T-cell (primary cell): ENCODE measurements at regions not wholly inside any gene's neighbourhood (a gene's known extent, or its start where the extent isn't known, plus 50 kb on each side); places are given as distances from the start of the nearest gene placed in this dataset.
"Not testable (repeated sequence)": the region's sequence is repeated elsewhere in the genome, so short reads cannot be mapped to it uniquely, and the experiment has no call there.

ENCODE experiments used
- ATAC-seq, 4 experiments: fragments of 200-7000 bp in 3 of 4; fragments of 150-1000 bp in 1 of 4; cut with Tn5 transposase; replicated peaks in 1 of 4; 1 replicate in 3 of 4; 2 replicates in 1 of 4; pipeline ENCODE4 v1.10.0; 2021; ENCODE audit warnings: moderate library complexity in 3 of 4, mild to moderate bottlenecking in 2 of 4, moderate number of reproducible peaks in 1 of 4
- CTCF ChIA-PET, 2 donors: fragments of 300-600 bp; sonication (Branson Sonifier 250); formaldehyde crosslinking; loops; one replicate each; lab custom pipeline; 2022; ENCODE audit warnings: antibody characterized with exemption in 2 of 2; lab: Charles Lee
- POLR2A ChIA-PET, 2 donors: fragments of 300-600 bp; sonication (Branson Sonifier 250); formaldehyde crosslinking; loops; one replicate each; lab custom pipeline; 2022; ENCODE audit warnings: antibody characterized with exemption in 2 of 2; lab: Charles Lee
- DNase-seq, 35 experiments: peaks; one replicate each; pipeline versions ENCODE4 v3.0.0 to v3.0.0-alpha.2; 2013 to 2023
- H3K27ac ChIP-seq: one replicate; pipeline ENCODE4 v1.5.1; 2013; ENCODE audit warnings: low read length
- H3K27me3 ChIP-seq, 2 experiments: replicated peaks in 1 of 2; 1 replicate in 1 of 2; 2 replicates in 1 of 2; pipeline versions ENCODE4 v1.6.1 to v1.7.0; 2013; ENCODE audit warnings: low read length in 1 of 2, mixed read lengths in 1 of 2; ENCODE audit not compliant: control insufficient read depth in 2 of 2, insufficient read depth in 2 of 2; ENCODE audit errors: extremely low read depth in 1 of 2
- H3K36me3 ChIP-seq, 2 donors: 1 replicate in 1 of 2; 2 replicates in 1 of 2; pipeline versions ENCODE4 v1.6.1 to v1.7.0; 2013; ENCODE audit warnings: low read length in 1 of 2; ENCODE audit not compliant: control insufficient read depth in 2 of 2, insufficient read depth in 1 of 2; ENCODE audit errors: extremely low read depth in 1 of 2
- H3K4me1 ChIP-seq, 2 experiments: 1 replicate in 1 of 2; 2 replicates in 1 of 2; pipeline versions ENCODE4 v1.6.1 to v1.7.0; 2013; ENCODE audit warnings: low read length in 2 of 2, mixed read lengths in 1 of 2; ENCODE audit not compliant: insufficient read depth in 2 of 2, control insufficient read depth in 1 of 2; ENCODE audit errors: extremely low read depth in 1 of 2
- H3K4me3 ChIP-seq, 2 donors: 1 replicate in 1 of 2; 2 replicates in 1 of 2; pipeline versions ENCODE4 v1.5.1 to v1.7.0; 2013; ENCODE audit warnings: mild to moderate bottlenecking in 2 of 2, low read length in 1 of 2, moderate library complexity in 1 of 2; ENCODE audit not compliant: control insufficient read depth in 1 of 2; ENCODE audit errors: extremely low read depth in 1 of 2
- H3K9me3 ChIP-seq: 2 replicates; pipeline ENCODE4 v1.7.0; 2013
- H3K27ac Mint-ChIP-seq, 2 donors: one replicate each; pipeline ENCODE4 v1.8.0; 2020 to 2021; ENCODE audit warnings: mild to moderate bottlenecking in 2 of 2, mixed read lengths in 2 of 2
- H3K27me3 Mint-ChIP-seq, 2 donors: one replicate each; pipeline ENCODE4 v1.8.0; 2021 to 2022; ENCODE audit warnings: mixed read lengths in 2 of 2
- H3K36me3 Mint-ChIP-seq: one replicate; pipeline ENCODE4 v1.8.0; 2021; ENCODE audit warnings: mixed read lengths
- H3K4me1 Mint-ChIP-seq, 3 donors: one replicate each; pipeline ENCODE4 v1.8.0; 2020 to 2022; ENCODE audit warnings: mixed read lengths in 3 of 3, mild to moderate bottlenecking in 1 of 3
- H3K4me3 Mint-ChIP-seq, 3 donors: one replicate each; pipeline ENCODE4 v1.8.0; 2020 to 2022; ENCODE audit warnings: mild to moderate bottlenecking in 3 of 3, mixed read lengths in 3 of 3, moderate library complexity in 3 of 3
- H3K9me3 Mint-ChIP-seq, 3 donors: one replicate each; pipeline ENCODE4 v1.8.0; 2020 to 2022; ENCODE audit warnings: mixed read lengths in 3 of 3
- WGBS: methylation state at CpG from one replicate; pipeline ENCODE4 v1.1.5; 2013; ENCODE audit warnings: missing lambda C conversion rate; ENCODE audit not compliant: insufficient coverage; 5-methylcytosine and 5-hydroxymethylcytosine counted together

GRCh38 chr6:118367314-118367713 lies 180.8 kb upstream of the PLN start:
- DNase-seq (no peak), ATAC-seq (no peak)
- H3K36me3 Mint-ChIP-seq: no peaks in the 10 kb centered on the region
- no peaks in the 10 kb centered on the region for H3K9me3 ChIP-seq
- peaks cover 0 to 10% (median 7%) of the 10 kb centered on the region in 3 donors for H3K9me3 Mint-ChIP-seq
- H3K36me3 ChIP-seq: no peaks in the 10 kb centered on the region
- H3K27me3 Mint-ChIP-seq: no peaks in the 10 kb centered on the region
- H3K4me1 Mint-ChIP-seq: no peaks in the 10 kb centered on the region
- ChIA-PET CTCF (no interaction called here), POLR2A (no interaction called here)
- no peaks in the 10 kb centered on the region for H3K4me1 ChIP-seq
- H3K27ac ChIP-seq: no peak overlapping the region
- H3K4me3 ChIP-seq: no peak overlapping the region
- no peak overlapping the region for H3K27ac Mint-ChIP-seq
- no peak overlapping the region for H3K4me3 Mint-ChIP-seq
- no peaks in the 10 kb centered on the region for H3K27me3 ChIP-seq

DNA sequence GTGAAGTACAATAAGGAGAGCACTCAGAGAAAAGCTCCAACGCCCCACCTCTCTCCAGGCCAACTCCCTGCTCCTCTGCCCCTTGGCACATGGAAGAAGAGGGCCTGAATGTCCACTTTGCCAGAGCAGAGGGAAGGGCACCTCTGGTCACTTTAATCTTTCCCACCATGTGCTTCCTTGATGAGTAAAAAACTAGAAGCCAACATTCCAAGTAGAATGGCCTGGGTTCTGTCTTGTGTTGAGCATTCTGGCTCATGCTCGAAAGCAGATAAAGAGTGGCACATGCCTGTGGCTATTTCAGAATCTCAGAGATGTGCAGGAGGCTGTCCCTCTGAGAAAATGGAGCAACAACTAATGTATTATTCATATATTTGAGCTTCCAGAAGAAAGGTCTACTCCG lies 177.4 kb upstream of the PLN start:
- no peaks in the 10 kb centered on the region for H3K27me3 ChIP-seq
- Mint-ChIP-seq H3K27ac (no peak overlapping the region), H3K4me3 (no peak overlapping the region), H3K36me3 (peaks cover 12% of the 10 kb centered on the region), H3K9me3 (peaks cover 0 to 10% (median 7%) of the 10 kb centered on the region in 3 donors), H3K4me1 (no peaks in the 10 kb centered on the region), H3K27me3 (no peaks in the 10 kb centered on the region)
- ATAC-seq (no peak), DNase-seq (no peak)
- ChIA-PET CTCF (no interaction called here), POLR2A (no interaction called here)
- no CpG with 5 or more reads among the region's 3 CpGs for WGBS
- no peaks in the 10 kb centered on the region for H3K36me3 ChIP-seq
- no peak overlapping the region for H3K4me3 ChIP-seq
- H3K4me1 ChIP-seq: no peaks in the 10 kb centered on the region
- no peaks in the 10 kb centered on the region for H3K9me3 ChIP-seq
- no peak overlapping the region for H3K27ac ChIP-seq

GRCh38 chr6:118371955-118372354 lies 176.1 kb upstream of the PLN start:
- Mint-ChIP-seq H3K9me3 (peaks cover 0 to 10% (median 7%) of the 10 kb centered on the region in 3 donors), H3K27ac (no peak overlapping the region), H3K4me1 (no peaks in the 10 kb centered on the region), H3K4me3 (no peak overlapping the region), H3K27me3 (no peaks in the 10 kb centered on the region), H3K36me3 (peaks cover 12% of the 10 kb centered on the region)
- DNase-seq (no peak), ATAC-seq (no peak)
- Histone ChIP-seq H3K9me3 (no peaks in the 10 kb centered on the region), H3K4me1 (no peaks in the 10 kb centered on the region), H3K27ac (no peak overlapping the region), H3K4me3 (no peak overlapping the region), H3K36me3 (no peaks in the 10 kb centered on the region), H3K27me3 (no peaks in the 10 kb centered on the region)
- no CpG with 5 or more reads among the region's 1 CpG for WGBS
- CTCF ChIA-PET: no interaction called here
- POLR2A ChIA-PET: no interaction called here

GRCh38 chr6:118372413-118372812 lies 175.7 kb upstream of the PLN start:
- ChIA-PET CTCF (interaction anchor here in 1 of 2 donors (0.5 kb wide), 1 partner anchor 1133 kb away, joined by 5 read pairs; no protein-coding TSS in a partner anchor), POLR2A (no interaction called here)
- Histone ChIP-seq H3K27ac (no peak overlapping the region), H3K4me3 (no peak overlapping the region), H3K9me3 (no peaks in the 10 kb centered on the region), H3K27me3 (no peaks in the 10 kb centered on the region), H3K36me3 (no peaks in the 10 kb centered on the region), H3K4me1 (no peaks in the 10 kb centered on the region)
- Mint-ChIP-seq H3K27me3 (no peaks in the 10 kb centered on the region), H3K27ac (no peak overlapping the region), H3K4me3 (no peak overlapping the region), H3K4me1 (no peaks in the 10 kb centered on the region), H3K36me3 (peaks cover 12% of the 10 kb centered on the region), H3K9me3 (peaks cover 0 to 10% (median 7%) of the 10 kb centered on the region in 3 donors)
- DNase-seq: no peak
- ATAC-seq: no peak

DNA sequence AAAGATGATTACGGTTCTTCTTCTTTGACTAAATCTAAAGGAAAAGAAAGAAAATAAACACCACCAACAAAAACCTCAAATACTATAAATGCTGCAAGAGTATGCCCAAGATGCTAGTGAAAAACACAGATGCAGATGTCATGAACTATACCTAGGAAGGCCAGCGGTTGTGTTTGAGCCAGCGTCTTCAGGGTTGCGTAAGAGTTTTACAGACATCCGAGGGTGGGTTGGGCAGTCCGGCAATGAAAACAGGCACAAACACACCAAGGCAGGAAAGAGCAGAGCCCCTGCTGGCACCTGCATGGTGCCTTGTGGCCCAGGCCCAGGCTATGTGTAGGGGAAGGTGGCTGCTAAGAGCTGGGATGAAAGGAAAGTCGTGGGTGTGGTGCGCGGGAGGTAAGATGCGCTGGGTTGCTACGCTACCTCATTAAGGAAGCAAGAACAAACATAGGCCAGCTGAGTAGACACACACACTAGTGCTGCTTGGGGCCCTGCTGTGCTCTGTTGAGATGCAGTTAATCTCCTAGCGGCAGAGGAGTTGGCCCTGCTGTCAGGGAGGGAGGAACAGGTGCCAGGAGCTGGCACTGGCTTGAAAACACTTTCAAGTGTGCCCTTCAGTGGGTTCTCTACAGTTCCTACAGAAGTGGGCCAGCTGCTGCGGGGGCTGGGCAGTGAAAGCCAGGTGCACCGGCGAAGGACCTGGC lies 170.2 kb upstream of the PLN start:
- WGBS: 70% methylated on average over 8 of the region's 15 CpGs
- peaks cover 0 to 5% (median 3%) of the 10 kb centered on the region in 3 donors for H3K9me3 Mint-ChIP-seq

DNA sequence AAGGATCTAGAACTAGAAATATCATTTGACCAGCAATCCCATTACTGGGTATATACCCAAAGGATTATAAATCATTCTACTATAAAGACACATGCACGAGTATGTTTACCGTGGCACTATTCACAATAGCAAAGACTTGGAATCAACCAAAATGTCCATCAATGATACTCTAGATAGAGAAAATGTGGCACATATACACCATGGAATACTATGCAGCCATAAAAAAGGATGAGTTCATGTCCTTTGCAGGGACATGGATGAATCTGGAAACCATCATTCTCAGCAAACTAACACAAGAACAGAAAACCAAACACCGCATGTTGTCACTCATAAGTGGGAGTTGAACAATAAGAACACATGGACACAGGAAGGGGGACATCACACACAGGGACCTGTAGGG lies 167.5 kb upstream of the PLN start:
- H3K36me3 ChIP-seq, DNase-seq, CTCF ChIA-PET, H3K27ac ChIP-seq, H3K27ac Mint-ChIP-seq, H3K9me3 Mint-ChIP-seq, H3K9me3 ChIP-seq, ATAC-seq, H3K27me3 Mint-ChIP-seq, H3K4me1 ChIP-seq, H3K4me1 Mint-ChIP-seq, H3K27me3 ChIP-seq, POLR2A ChIA-PET, H3K4me3 ChIP-seq, H3K4me3 Mint-ChIP-seq: not testable (repeated sequence)
- H3K36me3 Mint-ChIP-seq: peaks cover 16% of the 10 kb centered on the region
- WGBS: no CpG with 5 or more reads among the region's 3 CpGs

More for the DNA sequence above, 170.2 kb upstream of the PLN start:
- Histone ChIP-seq H3K27ac (no peak overlapping the region), H3K27me3 (no peaks in the 10 kb centered on the region), H3K36me3 (no peaks in the 10 kb centered on the region), H3K9me3 (no peaks in the 10 kb centered on the region), H3K4me3 (no peak overlapping the region), H3K4me1 (no peaks in the 10 kb centered on the region)
- Mint-ChIP-seq H3K36me3 (peaks cover 26% of the 10 kb centered on the region), H3K4me3 (no peak overlapping the region), H3K4me1 (no peaks in the 10 kb centered on the region), H3K27me3 (no peaks in the 10 kb centered on the region), H3K27ac (no peak overlapping the region)
- ChIA-PET CTCF (no interaction called here), POLR2A (no interaction called here)
- ATAC-seq: no peak
- DNase-seq: no peak

GRCh38 chr6:118382126-118382525 lies 166.0 kb upstream of the PLN start:
- Histone ChIP-seq H3K27ac (no peak overlapping the region), H3K36me3 (no peaks in the 10 kb centered on the region), H3K4me3 (no peak overlapping the region), H3K4me1 (no peaks in the 10 kb centered on the region), H3K27me3 (no peaks in the 10 kb centered on the region), H3K9me3 (no peaks in the 10 kb centered on the region)
- DNase-seq (no peak), ATAC-seq (no peak)
- no peaks in the 10 kb centered on the region for H3K27me3 Mint-ChIP-seq
- H3K36me3 Mint-ChIP-seq: peaks cover 25% of the 10 kb centered on the region
- no peak overlapping the region for H3K27ac Mint-ChIP-seq
- H3K4me1 Mint-ChIP-seq: no peaks in the 10 kb centered on the region
- CTCF ChIA-PET: no interaction called here
- H3K9me3 Mint-ChIP-seq: peaks cover 0 to 5% (median 3%) of the 10 kb centered on the region in 3 donors
- no peak overlapping the region for H3K4me3 Mint-ChIP-seq
- POLR2A ChIA-PET: no interaction called here
- WGBS: no CpG with 5 or more reads among the region's 3 CpGs
